IMR-90 (cell line): ENCODE measurements at regions not wholly inside any gene's neighbourhood (a gene's known extent, or its start where the extent isn't known, plus 50 kb on each side); places are given as distances from the start of the nearest gene placed in this dataset.

ENCODE experiments used
- ATAC-seq: fragments of 200-7000 bp; cut with Tn5 transposase; 2 replicates; pipeline ENCODE4 v1.9.1; 2020; ENCODE audit warnings: low read depth, mild to moderate bottlenecking, moderate library complexity
- BruUV-seq: library from RNA; stranded (reverse); fragments of 400-500 nt; replicated peaks from 2 replicates; lab custom pipeline; 2021; lab: Mats Ljungman, UMichigan
- CTCF ChIA-PET: fragments of 300-600 bp; formaldehyde crosslinking; extraction: SDS; loops from one replicate; lab custom pipeline; 2021; ENCODE audit warnings: antibody characterized with exemption; lab: Yijun Ruan, JAX
- POLR2A ChIA-PET: fragments of 300-600 bp; sonication (Branson Sonifier 250); formaldehyde crosslinking; loops from one replicate; lab custom pipeline; 2022; ENCODE audit warnings: antibody characterized with exemption; ENCODE audit not compliant: unreplicated experiment; lab: Charles Lee
- DNase-seq: peaks from one replicate; pipeline ENCODE4 v3.0.0; 2013
- H2AFZ ChIP-seq: replicated peaks from 2 replicates; pipeline ENCODE3; 2013; ENCODE audit warnings: low read length, mild to moderate bottlenecking; ENCODE audit not compliant: poor library complexity
- H2AK5ac ChIP-seq: 2 replicates; pipeline ENCODE4 v1.6.1; 2013; ENCODE audit warnings: low read depth, low read length, inconsistent platforms
- H2AK9ac ChIP-seq: replicated peaks from 2 replicates; pipeline ENCODE3; 2013; ENCODE audit warnings: mild to moderate bottlenecking, low read depth, low read length, moderate library complexity; ENCODE audit not compliant: poor library complexity
- H2BK120ac ChIP-seq: 2 replicates; pipeline ENCODE4 v1.6.1; 2013; ENCODE audit warnings: low read depth, low read length, inconsistent platforms
- H2BK15ac ChIP-seq: 3 replicates; pipeline ENCODE4 v1.6.1; 2013; ENCODE audit warnings: low read depth, low read length, inconsistent platforms
- H2BK20ac ChIP-seq: 2 replicates; pipeline ENCODE4 v1.6.1; 2013; ENCODE audit warnings: low read depth, mild to moderate bottlenecking, inconsistent platforms, low read length, moderate library complexity
- H2BK5ac ChIP-seq: 2 replicates; pipeline ENCODE4 v1.6.1; 2013; ENCODE audit warnings: mild to moderate bottlenecking, low read depth, low read length, inconsistent platforms; ENCODE audit not compliant: poor library complexity, severe bottlenecking
- H3K14ac ChIP-seq: replicated peaks from 2 replicates; pipeline ENCODE4 v1.6.1; 2013; ENCODE audit warnings: low read depth, low read length, inconsistent platforms
- H3K18ac ChIP-seq: 2 replicates; pipeline ENCODE4 v1.6.1; 2013; ENCODE audit warnings: low read depth, low read length, control low read depth
- H3K23ac ChIP-seq: 2 replicates; pipeline ENCODE4 v1.6.1; 2013; ENCODE audit warnings: low read depth, low read length, inconsistent platforms
- H3K27ac ChIP-seq: 2 replicates; pipeline ENCODE4 v1.5.1; 2013; ENCODE audit warnings: mild to moderate bottlenecking, control low read depth, low read length; ENCODE audit not compliant: insufficient read depth
- H3K27me3 ChIP-seq: 2 replicates; pipeline ENCODE4 v1.6.1; 2013; ENCODE audit warnings: low read length; ENCODE audit not compliant: control insufficient read depth, insufficient read depth
- H3K36me3 ChIP-seq: 2 replicates; pipeline ENCODE4 v1.6.1; 2013; ENCODE audit warnings: low read length, mixed read lengths; ENCODE audit not compliant: control insufficient read depth, insufficient read depth
- H3K4ac ChIP-seq: 2 replicates; pipeline ENCODE4 v1.6.1; 2013; ENCODE audit warnings: low read depth, low read length, inconsistent platforms
- H3K4me1 ChIP-seq: 2 replicates; pipeline ENCODE4 v1.6.1; 2013; ENCODE audit warnings: low read length, mixed read lengths; ENCODE audit not compliant: control insufficient read depth, insufficient read depth
- H3K4me2 ChIP-seq: 2 replicates; pipeline ENCODE4 v1.6.1; 2013; ENCODE audit warnings: low read depth, mild to moderate bottlenecking, control low read depth, low read length, moderate library complexity
- H3K4me3 ChIP-seq: 2 replicates; pipeline ENCODE4 v1.5.1; 2013; ENCODE audit warnings: low read depth, mild to moderate bottlenecking, control low read depth, low read length, moderate library complexity; ENCODE audit not compliant: insufficient read depth
- H3K56ac ChIP-seq: 2 replicates; pipeline ENCODE4 v1.6.1; 2013; ENCODE audit warnings: low read length, inconsistent platforms; ENCODE audit not compliant: insufficient read depth; ENCODE audit errors: extremely low read depth
- H3K79me1 ChIP-seq, 2 experiments: 2 replicates each; pipeline ENCODE4 v1.6.1; 2013; ENCODE audit warnings: low read length in 2 of 2, inconsistent platforms in 1 of 2, low read depth in 1 of 2
- H3K9ac ChIP-seq: 2 replicates; pipeline ENCODE4 v1.6.1; 2013; ENCODE audit warnings: low read depth, low read length, control low read depth
- H3K9me1 ChIP-seq: 2 replicates; pipeline ENCODE4 v1.6.1; 2013; ENCODE audit warnings: low read length, inconsistent platforms; ENCODE audit not compliant: insufficient read depth
- H3K9me3 ChIP-seq: 2 replicates; pipeline ENCODE4 v1.6.1; 2013; ENCODE audit warnings: low read length; ENCODE audit not compliant: control insufficient read depth, insufficient read depth
- H4K20me1 ChIP-seq: 2 replicates; pipeline ENCODE4 v1.6.1; 2013; ENCODE audit warnings: low read length, inconsistent platforms; ENCODE audit not compliant: insufficient read depth
- H4K5ac ChIP-seq: 2 replicates; pipeline ENCODE4 v1.6.1; 2013; ENCODE audit warnings: mild to moderate bottlenecking, low read depth, low read length, control low read depth
- H4K8ac ChIP-seq, 2 experiments: 2 replicates each; pipeline ENCODE4 v1.6.1; 2013; ENCODE audit warnings: low read depth in 2 of 2, low read length in 2 of 2, control low read depth in 1 of 2, inconsistent platforms in 1 of 2
- H4K91ac ChIP-seq: 2 replicates; pipeline ENCODE4 v1.6.1; 2013; ENCODE audit warnings: low read depth, low read length, inconsistent platforms; ENCODE audit not compliant: insufficient read depth
- CEBPB ChIP-seq: IDR thresholded peaks from 2 replicates; pipeline ENCODE4 v1.6.1; 2012; ENCODE audit warnings: low read depth, low read length, improper control_type of control experiment
- CTCF ChIP-seq: conservative IDR thresholded peaks from 2 replicates; pipeline ENCODE4 v1.5.1; 2012; ENCODE audit warnings: mild to moderate bottlenecking, low read depth, low read length, improper control_type of control experiment
- MAZ ChIP-seq: IDR thresholded peaks from 2 replicates; pipeline ENCODE4 v1.6.1; 2012; ENCODE audit warnings: low read depth, mild to moderate bottlenecking, low read length, improper control_type of control experiment, moderate library complexity, borderline replicate concordance
- NFE2L2 ChIP-seq: fragments of 150-350 bp; IDR thresholded peaks from 2 replicates; pipeline ENCODE4 v1.6.1; 2016; ENCODE audit warnings: low read depth, mild to moderate bottlenecking, low read length
- WGBS, 2 experiments: methylation state at CpG; one replicate each; pipeline versions ENCODE4 v1.1.5 to v1.1.7; 2013; ENCODE audit warnings: missing lambda C conversion rate in 2 of 2; ENCODE audit not compliant: insufficient read length in 1 of 2; ENCODE audit errors: extremely low coverage in 2 of 2; 5-methylcytosine and 5-hydroxymethylcytosine counted together
- dilution Hi-C: fragments of 300-500 bp; cut with HindIII; formaldehyde crosslinking; loops from one replicate; pipeline ENCODE4 v1.14.3; 2018; ENCODE audit warnings: low sequenced_read_pairs; ENCODE audit not compliant: unreplicated experiment
- in situ Hi-C: fragments of 300-500 bp; cut with MboI; formaldehyde crosslinking; loops from 3 replicates; pipeline ENCODE4 v1.14.3; 2019; ENCODE audit warnings: low sequenced_read_pairs, inconsistent platforms, mixed read lengths
- intact Hi-C: fragments of 100-400 bp; cut with micrococcal nuclease; formaldehyde crosslinking; loops from 2 replicates; pipeline ENCODE4 v1.10.0; 2022

DNA sequence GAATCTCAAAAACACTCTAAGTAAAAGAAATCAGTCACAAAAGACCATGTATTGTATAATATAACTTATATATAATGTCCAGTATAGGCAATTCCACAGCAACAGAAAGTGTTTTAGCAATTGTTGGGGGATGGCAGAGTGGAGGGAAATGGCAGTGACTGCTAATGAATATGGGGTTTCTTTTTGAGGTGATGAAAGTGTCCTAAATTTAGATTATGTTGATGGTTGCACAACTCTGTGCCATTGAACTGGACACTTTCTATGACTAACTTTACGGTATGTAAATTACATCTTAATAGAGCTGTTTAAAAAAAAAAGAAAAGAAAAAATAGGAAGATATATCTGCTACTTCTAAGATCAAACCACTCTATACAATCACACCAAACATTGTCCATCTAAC is 124.9 kb upstream of the ZNF462 start:
- intact Hi-C loops (no loop called here), dilution Hi-C loops (no loop called here), in situ Hi-C loops (no loop called here)
- Histone ChIP-seq H4K91ac (no peak overlapping the region), H3K18ac (no peak overlapping the region), H4K5ac (no peak overlapping the region), H2AK5ac (no peak overlapping the region), H3K9me3 (no peaks in the 10 kb centered on the region), H2AFZ (no peak overlapping the region), H3K27me3 (no peaks in the 10 kb centered on the region), H4K8ac (no peak overlapping the region), H3K14ac (no peak overlapping the region), H3K36me3 (no peaks in the 10 kb centered on the region), H3K27ac (no peak overlapping the region), H3K9ac (no peak overlapping the region), H3K79me1 (no peaks in the 10 kb centered on the region), H2BK120ac (no peak overlapping the region), H2BK20ac (no peak overlapping the region), H3K4me1 (no peaks in the 10 kb centered on the region), H3K9me1 (no peaks in the 10 kb centered on the region), H2BK15ac (no peak overlapping the region), H2BK5ac (no peak overlapping the region), H3K4me3 (no peak overlapping the region), H3K4me2 (no peak overlapping the region), H3K23ac (no peak overlapping the region), H2AK9ac (no peak overlapping the region), H3K4ac (no peak overlapping the region), H3K56ac (no peak overlapping the region), H4K20me1 (no peaks in the 10 kb centered on the region)
- 0 out of 2 replicates have a peak, but pooled peaks have one; percentile 15 for TF ChIP-seq CEBPB
- no peak for TF ChIP-seq MAZ
- TF ChIP-seq NFE2L2: no peak
- no peak for TF ChIP-seq CTCF
- no peak for ATAC-seq
- no TSS peak for BruUV-seq
- POLR2A ChIA-PET: no interaction called here
- CTCF ChIA-PET: interaction anchor here (1.2 kb wide), 1 partner anchor 18 kb away, joined by 3 read pairs; no protein-coding TSS in a partner anchor
- WGBS, 2 experiments: no CpG with 5 or more reads among the region's 1 CpG
- no peak for DNase-seq
